OCI-LY7 (cell line): ENCODE measurements at regions not wholly inside any gene's neighbourhood (a gene's known extent, or its start where the extent isn't known, plus 50 kb on each side); places are given as distances from the start of the nearest gene placed in this dataset.
A peak's percentile ranks its signal among the peaks of the same experiment; 100 is the strongest.

ENCODE experiments used
- BruUV-seq: library from RNA; stranded (reverse); fragments of 400-500 nt; replicated peaks from 2 replicates; lab custom pipeline; 2021; lab: Mats Ljungman, UMichigan
- CTCF ChIA-PET: fragments of 300-600 bp; sonication (Branson Sonifier 250); formaldehyde crosslinking; loops from one replicate; lab custom pipeline; 2022; ENCODE audit warnings: antibody characterized with exemption; ENCODE audit not compliant: unreplicated experiment; lab: Charles Lee
- POLR2A ChIA-PET: fragments of 300-600 bp; sonication (Branson Sonifier 250); formaldehyde crosslinking; loops from one replicate; lab custom pipeline; 2022; ENCODE audit warnings: antibody characterized with exemption; lab: Charles Lee
- DNase-seq: peaks from one replicate; pipeline ENCODE4 v3.0.0-alpha.2; 2015; ENCODE audit warnings: low spot score
- H2AFZ ChIP-seq: fragments of 200-600 bp; sonication (generic), shearing (Covaris generic); 2 replicates; pipeline ENCODE4 v1.6.1; 2014; ENCODE audit warnings: mild to moderate bottlenecking, antibody characterized with exemption, low read length, moderate library complexity
- H3K27ac ChIP-seq: fragments of 200-600 bp; sonication (generic); 2 replicates; pipeline ENCODE4 v1.5.1; 2014; ENCODE audit warnings: mixed run types, low read depth, mild to moderate bottlenecking, moderate library complexity, low read length, inconsistent platforms; ENCODE audit not compliant: poor library complexity, severe bottlenecking
- H3K36me3 ChIP-seq: fragments of 200-600 bp; sonication (generic); 2 replicates; pipeline ENCODE4 v1.6.1; 2014; ENCODE audit warnings: mild to moderate bottlenecking, antibody characterized with exemption, low read length, moderate library complexity, mixed read lengths; ENCODE audit not compliant: insufficient read depth
- H3K4me1 ChIP-seq: fragments of 200-600 bp; sonication (generic); 2 replicates; pipeline ENCODE4 v1.5.1; 2014; ENCODE audit warnings: mild to moderate bottlenecking, low read length; ENCODE audit not compliant: insufficient read depth, poor library complexity, severe bottlenecking
- H3K4me2 ChIP-seq: fragments of 200-600 bp; sonication (generic); 2 replicates; pipeline ENCODE4 v1.6.1; 2014; ENCODE audit warnings: mild to moderate bottlenecking, low read length
- H3K4me3 ChIP-seq: fragments of 200-600 bp; sonication (generic); 2 replicates; pipeline ENCODE4 v1.5.1; 2014; ENCODE audit warnings: mild to moderate bottlenecking, low read depth, low read length; ENCODE audit not compliant: poor library complexity, severe bottlenecking
- H3K79me2 ChIP-seq: fragments of 200-600 bp; sonication (generic); 2 replicates; pipeline ENCODE4 v1.6.1; 2016; ENCODE audit warnings: low read depth, mild to moderate bottlenecking, low read length, moderate library complexity, mixed read lengths; ENCODE audit not compliant: insufficient read depth
- H3K9me2 ChIP-seq: fragments of 200-600 bp; sonication (generic); 2 replicates; pipeline ENCODE4 v1.6.1; 2016; ENCODE audit warnings: mild to moderate bottlenecking, low read length, mixed read lengths; ENCODE audit not compliant: insufficient read depth
- H3K9me3 ChIP-seq: fragments of 200-600 bp; sonication (generic); 2 replicates; pipeline ENCODE4 v1.6.1; 2014; ENCODE audit warnings: mild to moderate bottlenecking, mixed run types, low read length, mixed read lengths
- H4K20me1 ChIP-seq: fragments of 200-600 bp; sonication (generic); 2 replicates; pipeline ENCODE4 v1.6.1; 2014; ENCODE audit warnings: mild to moderate bottlenecking, antibody characterized with exemption, low read length, moderate library complexity, mixed read lengths; ENCODE audit not compliant: insufficient read depth
- EZH2phosphoT487 ChIP-seq: fragments of 200-600 bp; sonication (generic); IDR thresholded peaks from 2 replicates; pipeline ENCODE4 v1.6.1; 2018; ENCODE audit warnings: low read depth, borderline replicate concordance, mild to moderate bottlenecking, mixed run types, antibody characterized with exemption, low read length, moderate library complexity, mixed read lengths
- intact Hi-C: fragments of 100-400 bp; cut with micrococcal nuclease; formaldehyde crosslinking; loops from one replicate; pipeline ENCODE4 v1.10.0; 2022; ENCODE audit not compliant: unreplicated experiment
- TF ChIP-seq, protein P1 (sequence below): fragments of 200-600 bp; sonication (generic); conservative IDR thresholded peaks from 2 replicates; pipeline ENCODE4 v1.5.1; 2014; ENCODE audit warnings: mild to moderate bottlenecking, antibody characterized with exemption, low read length, moderate library complexity, mixed read lengths

DNA sequence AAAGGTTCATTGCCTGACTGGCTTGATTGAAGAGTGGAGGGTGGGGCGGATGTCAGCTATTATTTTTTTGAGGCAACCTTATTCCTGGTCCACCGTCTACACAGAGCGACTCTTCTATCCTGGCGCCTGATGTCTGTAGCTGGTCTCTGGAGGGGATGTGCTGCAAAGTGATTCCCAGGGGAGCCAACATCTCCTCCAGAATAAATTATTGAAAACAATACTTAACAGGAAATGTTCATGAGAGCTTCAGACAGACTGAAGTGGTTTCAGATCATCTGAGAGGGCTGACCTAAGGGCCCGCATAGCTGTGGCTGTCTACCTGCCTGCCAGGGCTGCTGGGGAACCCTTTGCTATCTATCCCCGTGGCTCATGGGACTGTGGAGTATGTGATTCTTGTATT is 66.7 kb downstream of the TEX35 start:
- H3K4me3 ChIP-seq = peak overlapping the region; percentile 67
- peak overlapping the region; percentile 84 for H3K4me2 ChIP-seq
- peaks cover 43% of the 10 kb centered on the region for H3K79me2 ChIP-seq

DNA sequence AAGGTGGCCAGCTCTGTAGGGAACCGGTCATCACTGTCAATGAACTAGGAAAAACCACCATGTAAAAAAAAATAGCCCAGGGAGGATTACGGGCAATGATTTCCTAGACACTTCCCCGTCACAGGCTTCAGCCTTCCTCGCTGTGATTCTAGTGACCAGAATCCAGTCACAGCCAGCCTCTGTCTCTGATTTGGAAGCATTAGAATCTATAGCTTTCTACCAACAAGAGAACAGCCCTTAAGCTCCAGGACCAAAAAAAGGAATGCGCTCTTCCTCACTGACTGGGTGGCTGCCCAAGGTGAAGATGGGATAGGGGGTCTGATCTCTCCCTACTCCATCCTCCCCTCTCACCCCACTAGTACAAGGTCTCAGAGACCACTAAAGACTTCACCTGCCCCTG is 67.2 kb downstream of the TEX35 start:
- POLR2A ChIA-PET = interaction anchor here (0.6 to 8.4 kb wide), 24 partner anchors 8 to 459 kb away, joined by 3 to 288 read pairs (median 4); partner anchors contain the start of gene RALGPS2
- H4K20me1 ChIP-seq = no peaks in the 10 kb centered on the region
- H3K9me3 ChIP-seq = no peaks in the 10 kb centered on the region
- H3K4me1 ChIP-seq = peaks cover 97% of the 10 kb centered on the region
- no peak overlapping the region for H2AFZ ChIP-seq
- peaks cover 38% of the 10 kb centered on the region for H3K79me2 ChIP-seq
- no peaks in the 10 kb centered on the region for H3K9me2 ChIP-seq
- DNase-seq = peak; percentile 31
- H3K27ac ChIP-seq = peak overlapping the region; percentile 99
- TF ChIP-seq EZH2phosphoT487 = no peak
- TF ChIP-seq, protein P1, sequence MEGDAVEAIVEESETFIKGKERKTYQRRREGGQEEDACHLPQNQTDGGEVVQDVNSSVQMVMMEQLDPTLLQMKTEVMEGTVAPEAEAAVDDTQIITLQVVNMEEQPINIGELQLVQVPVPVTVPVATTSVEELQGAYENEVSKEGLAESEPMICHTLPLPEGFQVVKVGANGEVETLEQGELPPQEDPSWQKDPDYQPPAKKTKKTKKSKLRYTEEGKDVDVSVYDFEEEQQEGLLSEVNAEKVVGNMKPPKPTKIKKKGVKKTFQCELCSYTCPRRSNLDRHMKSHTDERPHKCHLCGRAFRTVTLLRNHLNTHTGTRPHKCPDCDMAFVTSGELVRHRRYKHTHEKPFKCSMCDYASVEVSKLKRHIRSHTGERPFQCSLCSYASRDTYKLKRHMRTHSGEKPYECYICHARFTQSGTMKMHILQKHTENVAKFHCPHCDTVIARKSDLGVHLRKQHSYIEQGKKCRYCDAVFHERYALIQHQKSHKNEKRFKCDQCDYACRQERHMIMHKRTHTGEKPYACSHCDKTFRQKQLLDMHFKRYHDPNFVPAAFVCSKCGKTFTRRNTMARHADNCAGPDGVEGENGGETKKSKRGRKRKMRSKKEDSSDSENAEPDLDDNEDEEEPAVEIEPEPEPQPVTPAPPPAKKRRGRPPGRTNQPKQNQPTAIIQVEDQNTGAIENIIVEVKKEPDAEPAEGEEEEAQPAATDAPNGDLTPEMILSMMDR = no peak
- no TSS peak for BruUV-seq
- peak overlapping the region; percentile 67 for H3K4me3 ChIP-seq
- intact Hi-C loops = no loop called here
- CTCF ChIA-PET = interaction anchor here (1.3 to 1.5 kb wide), 5 partner anchors 26 to 422 kb away, joined by 3 to 9 read pairs (median 6); no protein-coding TSS in a partner anchor
- peak overlapping the region; percentile 84 for H3K4me2 ChIP-seq
- H3K36me3 ChIP-seq = no peaks in the 10 kb centered on the region

More for the DNA sequence above, 66.7 kb downstream of the TEX35 start:
- DNase-seq = peak; percentile 87
- H4K20me1 ChIP-seq = no peaks in the 10 kb centered on the region
- CTCF ChIA-PET = interaction anchor here (0.8 to 1.5 kb wide), 6 partner anchors 21 to 145 kb away, joined by 3 to 9 read pairs (median 5); partner anchors contain the start of gene RALGPS2
- H3K36me3 ChIP-seq = no peaks in the 10 kb centered on the region
- no peak overlapping the region for H2AFZ ChIP-seq
- H3K27ac ChIP-seq = peak overlapping the region; percentile 99
- no peaks in the 10 kb centered on the region for H3K9me3 ChIP-seq
- TF ChIP-seq EZH2phosphoT487 = no peak
- TF ChIP-seq, protein P1 = no peak
- POLR2A ChIA-PET = interaction anchor here (0.6 to 8.4 kb wide), 23 partner anchors 8 to 459 kb away, joined by 3 to 288 read pairs (median 5); partner anchors contain the start of gene RALGPS2
- no TSS peak for BruUV-seq
- intact Hi-C loops = loop anchor here (1.0 to 5.0 kb wide), 2 partner anchors 451 to 503 kb away; partner anchors contain the start of gene TOR3A
- H3K9me2 ChIP-seq = no peaks in the 10 kb centered on the region
- peaks cover 97% of the 10 kb centered on the region for H3K4me1 ChIP-seq

DNA sequence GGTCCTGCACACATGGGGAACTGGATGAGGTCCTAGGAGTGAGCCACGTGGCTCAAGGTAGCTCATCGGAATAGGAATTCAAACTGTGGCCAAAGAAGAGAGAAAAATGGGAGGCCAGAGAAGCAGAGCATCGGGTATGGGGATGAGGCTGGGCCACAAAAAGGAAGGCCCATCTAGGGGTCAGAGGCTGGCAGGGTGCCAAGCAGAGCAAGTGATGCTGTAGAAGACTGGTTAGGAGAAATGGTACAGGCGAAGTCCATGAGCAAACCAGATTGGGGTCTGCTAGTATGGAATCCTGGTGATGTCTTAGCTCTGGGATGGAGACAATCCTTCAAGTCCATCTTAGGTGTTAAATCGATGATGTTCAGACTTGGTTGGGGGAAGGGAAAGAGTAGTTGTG is 68.0 kb downstream of the TEX35 start:
- ChIA-PET POLR2A (interaction anchor here (0.8 to 8.4 kb wide), 22 partner anchors 8 to 458 kb away, joined by 3 to 288 read pairs (median 4); partner anchors contain the start of gene RALGPS2), CTCF (interaction anchor here (0.6 to 1.8 kb wide), 9 partner anchors 9 to 422 kb away, joined by 3 to 15 read pairs (median 4); no protein-coding TSS in a partner anchor)
- TF ChIP-seq, protein P1 = no peak
- no peak for TF ChIP-seq EZH2phosphoT487
- BruUV-seq = TSS peak; percentile 59
- intact Hi-C loops = loop anchor here (1.0 kb wide), 6 partner anchors 25 to 172 kb away; partner anchors contain the start of gene RALGPS2
- Histone ChIP-seq H3K79me2 (peaks cover 30% of the 10 kb centered on the region), H3K9me3 (no peaks in the 10 kb centered on the region; the same call in 1 of the 2 replicates), H3K4me3 (peak overlapping the region; percentile 67), H3K27ac (peak overlapping the region; percentile 99), H3K36me3 (no peaks in the 10 kb centered on the region), H2AFZ (no peak overlapping the region), H3K4me1 (peaks cover 94% of the 10 kb centered on the region), H3K9me2 (no peaks in the 10 kb centered on the region), H3K4me2 (peak overlapping the region; percentile 84), H4K20me1 (no peaks in the 10 kb centered on the region)
- peak; percentile 73 for DNase-seq
